ENCODE measurements at regions not wholly inside any gene's neighbourhood (a gene's known extent, or its start where the extent isn't known, plus 50 kb on each side); places are given as distances from the start of the nearest gene placed in this dataset.

- peak; percentile 75 for DNase-seq
Observed at GRCh38 chr21:38712071-38712470, 93.7 kb upstream of the ETS2 start.

- no peak for DNase-seq
Observed at GRCh38 chr21:38712664-38713063, 93.1 kb upstream of the ETS2 start.

GRCh38 chr21:38714039-38714817 is 91.5 kb upstream of the ETS2 start:
- DNase-seq = no peak

GRCh38 chr21:38714999-38715398 is 90.7 kb upstream of the ETS2 start:
- no peak for DNase-seq

GRCh38 chr21:38716088-38716487 is 89.6 kb upstream of the ETS2 start:
- DNase-seq = no peak

- DNase-seq = no peak
Observed at GRCh38 chr21:38716942-38717341, 88.8 kb upstream of the ETS2 start.

GRCh38 chr21:38718481-38718880 is 87.2 kb upstream of the ETS2 start:
- DNase-seq = no peak

GRCh38 chr21:38720074-38720473 is 85.7 kb upstream of the ETS2 start:
- DNase-seq = no peak

GRCh38 chr21:38721055-38721454 is 84.7 kb upstream of the ETS2 start:
- DNase-seq = no peak

- DNase-seq = no peak
Observed at GRCh38 chr21:38721958-38722357, 83.8 kb upstream of the ETS2 start.

- no peak for DNase-seq
Observed at GRCh38 chr21:38725196-38726157, 80.3 kb upstream of the ETS2 start.

- no peak for DNase-seq
Observed at GRCh38 chr21:38726482-38726881, 79.2 kb upstream of the ETS2 start.

- no peak for DNase-seq
Observed at GRCh38 chr21:38729291-38729690, 76.4 kb upstream of the ETS2 start.

GRCh38 chr21:38729754-38730379 is 75.9 kb upstream of the ETS2 start:
- no peak for DNase-seq

- DNase-seq = peak; percentile 85
Observed at GRCh38 chr21:38733972-38734546, 71.7 kb upstream of the ETS2 start.

- peak; percentile 39 for DNase-seq
Observed at GRCh38 chr21:38734646-38735365, 70.9 kb upstream of the ETS2 start.

GRCh38 chr21:38735626-38736206 is 70.0 kb upstream of the ETS2 start:
- no peak for DNase-seq

GRCh38 chr21:38740090-38740489 is 65.6 kb upstream of the ETS2 start:
- DNase-seq = no peak

GRCh38 chr21:38741092-38741949 is 64.4 kb upstream of the ETS2 start:
- DNase-seq = no peak

- DNase-seq = no peak
Observed at GRCh38 chr21:38741950-38742256, 63.8 kb upstream of the ETS2 start.

GRCh38 chr21:38742580-38743260 is 63.0 kb upstream of the ETS2 start:
- DNase-seq = no peak

Data from NCI-H510A treated with DMSO at 0.1 percent for 48 hours (cell line).